ENCODE measurements at regions not wholly inside any gene's neighbourhood (a gene's known extent, or its start where the extent isn't known, plus 50 kb on each side); places are given as distances from the start of the nearest gene placed in this dataset.

DNA sequence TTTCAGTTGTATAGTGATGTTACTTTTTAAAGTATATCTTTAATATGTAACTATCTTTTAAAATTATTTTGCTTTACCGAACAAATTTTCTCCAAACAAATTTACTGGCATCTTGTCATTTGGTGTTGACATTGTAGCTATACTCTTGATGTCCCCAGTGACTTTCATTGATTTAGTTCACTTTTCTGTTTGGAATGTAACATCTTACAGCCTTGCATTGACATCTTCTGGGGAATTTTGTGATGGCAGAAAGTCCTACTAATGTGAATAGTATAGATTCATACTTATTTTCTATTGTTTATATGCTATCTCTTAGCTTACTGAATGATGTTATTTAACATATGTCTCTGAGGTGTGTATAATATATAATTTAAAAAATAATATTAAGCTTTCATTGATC is 800.9 kb upstream of the ATXN8OS start:
- H3K9me3 ChIP-seq (ENCODE audit: insufficient read depth, low read length) = no peaks in the 10 kb centered on the region
- no peak for TF ChIP-seq EZH2phosphoT487 (conservative IDR thresholded peaks at IDR 0.05; ENCODE audit: low read length)
- TF ChIP-seq, protein P1, sequence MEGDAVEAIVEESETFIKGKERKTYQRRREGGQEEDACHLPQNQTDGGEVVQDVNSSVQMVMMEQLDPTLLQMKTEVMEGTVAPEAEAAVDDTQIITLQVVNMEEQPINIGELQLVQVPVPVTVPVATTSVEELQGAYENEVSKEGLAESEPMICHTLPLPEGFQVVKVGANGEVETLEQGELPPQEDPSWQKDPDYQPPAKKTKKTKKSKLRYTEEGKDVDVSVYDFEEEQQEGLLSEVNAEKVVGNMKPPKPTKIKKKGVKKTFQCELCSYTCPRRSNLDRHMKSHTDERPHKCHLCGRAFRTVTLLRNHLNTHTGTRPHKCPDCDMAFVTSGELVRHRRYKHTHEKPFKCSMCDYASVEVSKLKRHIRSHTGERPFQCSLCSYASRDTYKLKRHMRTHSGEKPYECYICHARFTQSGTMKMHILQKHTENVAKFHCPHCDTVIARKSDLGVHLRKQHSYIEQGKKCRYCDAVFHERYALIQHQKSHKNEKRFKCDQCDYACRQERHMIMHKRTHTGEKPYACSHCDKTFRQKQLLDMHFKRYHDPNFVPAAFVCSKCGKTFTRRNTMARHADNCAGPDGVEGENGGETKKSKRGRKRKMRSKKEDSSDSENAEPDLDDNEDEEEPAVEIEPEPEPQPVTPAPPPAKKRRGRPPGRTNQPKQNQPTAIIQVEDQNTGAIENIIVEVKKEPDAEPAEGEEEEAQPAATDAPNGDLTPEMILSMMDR (IDR thresholded peaks at IDR 0.05; ENCODE audit: insufficient read depth, low read length, poor library complexity, severe bottlenecking) = no peak
- no peak overlapping the region for H3K4me2 ChIP-seq (ENCODE audit: low read depth, low read length, poor library complexity, severe bottlenecking)
- H3K9me2 ChIP-seq (replicated peaks; ENCODE audit: insufficient read depth, low read length) = no peaks in the 10 kb centered on the region
- no peak overlapping the region for H2AFZ ChIP-seq (ENCODE audit: low read depth, low read length, severe bottlenecking)
- H3K9ac ChIP-seq (ENCODE audit: low read length) = no peak overlapping the region
- H3K27ac ChIP-seq (ENCODE audit: low read depth, low read length) = no peak overlapping the region
- H3K4me3 ChIP-seq (ENCODE audit: insufficient read depth, low read length, poor library complexity, severe bottlenecking) = no peak overlapping the region
- no peaks in the 10 kb centered on the region for H3K79me2 ChIP-seq (ENCODE audit: insufficient read depth, low read length)
- H4K20me1 ChIP-seq (ENCODE audit: low read depth, low read length) = no peaks in the 10 kb centered on the region
- no peaks in the 10 kb centered on the region for H3F3A ChIP-seq (ENCODE audit: insufficient read depth)
- H3K36me3 ChIP-seq (ENCODE audit: low read length) = no peaks in the 10 kb centered on the region
- no peaks in the 10 kb centered on the region for H3K27me3 ChIP-seq (ENCODE audit: low read length)

DNA sequence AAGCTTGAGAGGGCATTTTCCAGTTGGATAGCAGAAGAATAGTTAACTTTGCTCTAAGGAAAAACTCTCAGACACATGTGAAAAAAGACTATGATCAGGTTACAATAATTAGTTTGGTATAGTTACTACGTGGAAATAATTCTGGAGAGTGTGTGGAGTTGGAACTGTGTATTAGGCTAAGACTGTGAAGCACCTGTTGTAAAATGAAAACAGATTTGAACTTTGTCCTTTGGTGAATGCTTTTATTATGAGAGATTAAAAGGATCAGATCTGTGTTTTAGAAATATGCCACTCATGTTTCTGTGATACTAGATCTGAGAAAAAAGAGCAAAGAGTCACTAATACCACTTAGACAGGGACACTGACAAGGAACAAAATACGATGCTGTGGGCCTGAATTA is 807.5 kb upstream of the ATXN8OS start:
- no peaks in the 10 kb centered on the region for H3K79me2 ChIP-seq (ENCODE audit: insufficient read depth, low read length)
- no peaks in the 10 kb centered on the region for H3F3A ChIP-seq (ENCODE audit: insufficient read depth)
- H3K4me2 ChIP-seq (ENCODE audit: low read depth, low read length, poor library complexity, severe bottlenecking) = no peak overlapping the region
- H3K36me3 ChIP-seq (ENCODE audit: low read length) = 0 out of 2 replicates have a peak, but pooled peaks cover 5% of the 10 kb centered on the region
- no peaks in the 10 kb centered on the region for H3K27me3 ChIP-seq (ENCODE audit: low read length)
- TF ChIP-seq, protein P1 (IDR thresholded peaks at IDR 0.05; ENCODE audit: insufficient read depth, low read length, poor library complexity, severe bottlenecking) = no peak
- TF ChIP-seq EZH2phosphoT487 (conservative IDR thresholded peaks at IDR 0.05; ENCODE audit: low read length) = no peak
- H3K9ac ChIP-seq (ENCODE audit: low read length) = no peak overlapping the region
- peak overlapping the region; percentile 92 for H2AFZ ChIP-seq (ENCODE audit: low read depth, low read length, severe bottlenecking)
- H3K9me3 ChIP-seq (ENCODE audit: insufficient read depth, low read length) = 0 out of 2 replicates have a peak, but pooled peaks cover 10% of the 10 kb centered on the region
- no peak overlapping the region for H3K4me3 ChIP-seq (ENCODE audit: insufficient read depth, low read length, poor library complexity, severe bottlenecking)
- H4K20me1 ChIP-seq (ENCODE audit: low read depth, low read length) = no peaks in the 10 kb centered on the region
- no peak overlapping the region for H3K27ac ChIP-seq (ENCODE audit: low read depth, low read length)
- H3K9me2 ChIP-seq (replicated peaks; ENCODE audit: insufficient read depth, low read length) = no peaks in the 10 kb centered on the region

DNA sequence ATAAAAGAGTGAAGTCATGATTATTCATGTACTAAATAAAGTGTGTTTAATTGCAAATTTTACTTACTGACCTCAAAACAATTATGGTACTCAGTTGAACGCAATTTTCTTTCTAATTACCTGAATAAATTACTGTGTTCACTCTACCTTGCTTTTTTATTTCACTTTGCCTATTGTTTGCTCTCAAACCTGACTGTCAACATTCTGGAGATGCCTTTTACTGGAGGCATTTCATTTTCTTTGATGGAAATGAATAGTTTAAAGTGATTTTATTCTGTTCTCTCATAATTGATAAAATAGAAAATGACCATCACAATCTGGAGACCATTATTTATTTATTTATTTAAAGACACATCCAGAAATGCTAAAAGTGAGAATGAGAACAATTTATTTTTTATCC is 811.5 kb upstream of the ATXN8OS start:
- no peak overlapping the region for H3K4me3 ChIP-seq (ENCODE audit: insufficient read depth, low read length, poor library complexity, severe bottlenecking)
- no peak overlapping the region for H3K9ac ChIP-seq (ENCODE audit: low read length)
- H3K9me2 ChIP-seq (replicated peaks; ENCODE audit: insufficient read depth, low read length) = no peaks in the 10 kb centered on the region
- peak overlapping the region; percentile 15 for H3K4me2 ChIP-seq (ENCODE audit: low read depth, low read length, poor library complexity, severe bottlenecking)
- no peaks in the 10 kb centered on the region for H3K79me2 ChIP-seq (ENCODE audit: insufficient read depth, low read length)
- H2AFZ ChIP-seq (ENCODE audit: low read depth, low read length, severe bottlenecking) = peak overlapping the region; percentile 74
- H3K27me3 ChIP-seq (ENCODE audit: low read length) = no peaks in the 10 kb centered on the region
- H4K20me1 ChIP-seq (ENCODE audit: low read depth, low read length) = no peaks in the 10 kb centered on the region
- 0 out of 2 replicates have a peak, but pooled peaks cover 10% of the 10 kb centered on the region for H3K9me3 ChIP-seq (ENCODE audit: insufficient read depth, low read length)
- H3F3A ChIP-seq (ENCODE audit: insufficient read depth) = no peaks in the 10 kb centered on the region
- TF ChIP-seq EZH2phosphoT487 (conservative IDR thresholded peaks at IDR 0.05; ENCODE audit: low read length) = no peak
- TF ChIP-seq, protein P1 (IDR thresholded peaks at IDR 0.05; ENCODE audit: insufficient read depth, low read length, poor library complexity, severe bottlenecking) = no peak
- H3K36me3 ChIP-seq (ENCODE audit: low read length) = 0 out of 2 replicates have a peak, but pooled peaks cover 5% of the 10 kb centered on the region
- H3K27ac ChIP-seq (ENCODE audit: low read depth, low read length) = no peak overlapping the region
